DMS153 treated with DMSO at 0.1 percent for 48 hours (cell line): ENCODE measurements at regions not wholly inside any gene's neighbourhood (a gene's known extent, or its start where the extent isn't known, plus 50 kb on each side); places are given as distances from the start of the nearest gene placed in this dataset.
"Not testable (repeated sequence)": the region's sequence is repeated elsewhere in the genome, so short reads cannot be mapped to it uniquely, and the experiment has no call there.

ENCODE experiments used
- DNase-seq: peaks from one replicate; lab custom pipeline; 2025; ENCODE audit not compliant: unreplicated experiment; lab: John Stamatoyannopoulos, UW

DNA sequence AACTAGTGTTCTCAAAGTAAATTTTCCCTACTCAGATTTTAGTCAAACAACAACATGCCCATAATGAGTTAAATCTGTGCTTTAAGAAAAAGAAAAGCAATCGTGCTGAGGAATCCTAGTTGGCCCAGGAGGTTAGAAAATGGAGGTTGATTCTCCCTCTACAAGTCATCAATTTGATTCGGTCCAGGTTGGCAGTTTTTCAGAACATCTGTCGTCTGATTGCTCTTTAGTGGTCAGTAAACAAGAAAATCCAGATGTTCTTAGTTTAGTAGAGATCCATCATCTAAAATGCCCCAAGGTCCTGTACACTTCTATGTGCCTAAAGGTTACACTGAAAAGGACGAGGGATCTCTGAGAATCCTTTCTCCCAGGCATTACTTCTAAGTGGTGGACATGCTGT lies 659.2 kb downstream of the MTRR start:
- DNase-seq = no peak

DNA sequence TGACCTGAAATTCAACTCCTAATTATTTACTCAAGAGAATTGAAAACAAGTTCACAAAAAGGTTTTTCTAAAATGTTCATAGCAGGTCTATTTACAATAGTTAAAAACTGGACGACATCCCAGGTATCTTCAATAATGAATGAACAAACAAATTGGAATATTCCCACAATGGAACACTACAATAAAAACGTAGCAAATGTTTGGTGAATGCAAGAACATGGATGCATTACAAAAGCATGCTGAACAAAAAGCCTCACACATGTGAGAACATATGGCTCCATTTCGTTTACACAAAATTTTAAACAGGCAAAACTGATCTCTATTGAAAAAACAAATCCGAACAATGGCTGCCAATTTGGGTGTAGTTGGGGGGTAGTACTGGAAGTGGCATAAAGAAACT lies 669.9 kb downstream of the MTRR start:
- DNase-seq = peak; percentile 89

DNA sequence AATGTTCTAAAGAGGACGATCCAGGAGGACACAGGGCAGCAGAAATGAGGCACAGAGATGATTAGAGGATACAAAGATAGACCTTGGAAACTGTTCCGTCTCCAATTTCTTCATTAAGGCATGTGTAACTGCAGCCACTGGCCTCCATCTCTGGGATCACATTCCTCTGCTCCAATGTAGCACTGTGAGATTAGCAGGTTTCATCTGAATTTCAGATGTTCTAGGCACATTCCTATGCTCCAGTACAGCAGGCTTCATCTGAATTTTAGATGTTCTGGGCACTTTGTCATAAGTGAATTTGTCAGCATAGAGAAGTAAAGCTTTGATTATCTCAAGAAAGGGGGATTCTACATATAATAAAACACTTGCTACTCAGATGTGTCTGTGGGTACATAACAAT lies 671.4 kb downstream of the MTRR start:
- DNase-seq = no peak

DNA sequence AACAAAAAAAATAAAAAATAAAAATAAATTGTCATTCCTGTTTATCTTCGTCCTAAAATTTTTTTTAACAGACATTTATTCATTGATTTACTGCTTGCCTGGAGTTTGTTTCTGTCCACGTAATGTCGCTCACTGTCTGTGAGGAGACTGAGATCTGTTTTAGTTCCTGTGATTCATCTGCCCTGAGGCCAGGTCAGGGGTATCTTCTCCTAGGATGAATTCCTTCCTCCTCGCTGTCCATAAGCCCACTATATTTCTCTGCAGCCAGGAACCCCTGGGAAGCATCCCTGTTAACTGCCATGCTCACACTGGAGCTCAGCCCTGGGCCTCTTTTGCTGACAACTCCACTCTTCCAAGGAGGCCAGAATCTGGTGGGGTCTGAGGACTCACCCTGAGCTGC lies 682.0 kb downstream of the MTRR start:
- no peak for DNase-seq

DNA sequence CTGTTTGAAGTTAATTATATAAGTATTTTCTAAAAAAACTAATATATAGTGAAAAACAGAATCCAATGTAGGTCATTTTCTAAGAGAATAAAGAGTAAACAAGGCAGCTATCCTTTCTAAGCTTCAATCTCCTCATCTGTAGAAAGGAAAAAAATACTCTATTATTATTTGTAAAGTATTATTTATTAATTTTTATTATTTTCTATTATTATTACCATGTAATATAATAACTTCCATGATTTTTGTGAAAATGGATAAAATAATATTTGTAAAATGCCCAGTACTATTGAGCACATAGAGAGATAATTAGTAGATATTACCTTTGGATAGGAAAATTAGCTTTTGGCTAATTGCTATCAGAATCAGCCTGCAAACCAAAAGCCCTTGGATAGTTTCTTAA lies 684.4 kb downstream of the MTRR start:
- DNase-seq = no peak

DNA sequence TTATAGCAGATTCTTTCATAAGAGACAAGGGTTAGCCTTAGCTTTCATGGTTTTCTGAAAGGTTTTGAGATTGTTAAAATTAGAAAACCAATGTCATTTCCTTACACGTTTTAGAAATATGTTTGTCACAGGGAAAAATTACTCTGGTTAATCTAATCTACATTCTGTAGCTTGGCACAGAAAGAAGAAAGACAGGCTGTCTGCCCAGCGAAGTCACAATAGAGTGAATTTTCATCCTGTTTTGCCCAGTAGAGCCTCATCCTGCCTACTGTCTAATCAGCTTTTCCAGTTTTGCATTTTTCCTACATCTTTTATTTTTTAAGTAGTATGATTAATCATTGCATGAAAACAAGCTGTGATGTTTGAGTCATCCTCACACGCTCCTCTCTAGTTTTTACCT lies 688.8 kb downstream of the MTRR start:
- no peak for DNase-seq

DNA sequence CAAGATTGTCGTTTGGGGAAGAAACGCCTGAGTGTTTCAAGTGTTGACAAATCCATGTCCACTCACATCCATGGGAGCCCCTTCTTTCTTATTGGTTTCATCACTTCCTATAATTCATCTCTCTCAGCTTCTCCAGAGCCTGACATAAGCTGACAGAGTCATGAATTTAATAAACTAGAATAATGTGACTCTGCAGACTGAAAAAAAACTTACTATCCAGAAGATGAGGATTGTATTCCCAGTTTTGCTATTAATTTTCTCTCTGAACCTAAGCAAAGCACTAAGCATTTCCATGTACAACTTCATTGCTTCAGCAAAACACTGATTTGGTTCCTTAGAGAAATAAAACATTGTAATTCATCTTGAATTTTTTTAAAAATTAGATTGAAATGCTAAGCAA lies 691.8 kb downstream of the MTRR start:
- no peak for DNase-seq

DNA sequence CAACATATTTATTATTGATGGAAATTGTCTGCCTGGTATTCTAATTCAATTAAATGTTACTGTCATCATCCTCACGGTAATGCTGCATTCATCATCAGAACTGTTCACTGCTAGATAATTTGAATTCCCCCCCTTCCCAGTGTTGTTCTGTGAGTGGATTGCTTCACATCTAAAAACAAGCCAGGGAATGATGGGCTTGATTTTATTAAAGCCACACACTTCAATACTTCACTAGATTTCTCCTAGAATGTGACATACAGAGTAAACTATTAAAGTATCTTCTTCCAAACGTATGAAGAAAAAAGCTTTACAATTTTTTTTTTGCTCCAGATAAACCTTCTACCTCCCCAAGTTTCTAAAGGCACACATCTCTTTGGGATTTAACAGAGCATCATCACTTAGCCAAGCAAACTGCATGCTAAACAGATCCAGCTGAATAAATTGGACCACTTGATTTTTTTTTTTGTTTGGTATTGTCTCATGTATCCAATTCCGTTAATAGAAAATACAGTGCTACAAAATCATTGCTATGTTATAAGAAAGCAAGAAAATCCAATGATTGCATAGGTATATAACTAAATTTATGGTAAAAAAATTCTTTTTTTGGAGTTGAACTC lies 692.4 kb downstream of the MTRR start:
- DNase-seq = no peak

DNA sequence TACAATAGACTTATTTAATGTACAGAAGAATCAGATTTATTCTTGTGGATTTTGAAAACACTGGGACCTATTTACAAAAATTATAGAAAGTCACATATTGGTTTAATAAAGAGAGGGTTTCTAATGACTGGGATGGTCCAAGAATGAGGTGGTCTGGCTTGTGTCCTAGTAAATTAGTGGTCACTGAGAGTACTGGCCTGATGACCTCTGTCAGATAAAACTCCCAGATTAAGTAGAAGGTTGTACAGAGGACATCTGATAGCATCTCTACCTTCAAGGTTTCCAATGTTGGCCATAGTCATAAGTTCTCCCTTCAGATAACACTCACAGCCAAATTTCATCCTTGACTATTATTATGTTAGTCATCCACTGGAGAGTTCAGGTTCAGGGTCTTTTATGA lies 692.9 kb downstream of the MTRR start:
- no peak for DNase-seq

DNA sequence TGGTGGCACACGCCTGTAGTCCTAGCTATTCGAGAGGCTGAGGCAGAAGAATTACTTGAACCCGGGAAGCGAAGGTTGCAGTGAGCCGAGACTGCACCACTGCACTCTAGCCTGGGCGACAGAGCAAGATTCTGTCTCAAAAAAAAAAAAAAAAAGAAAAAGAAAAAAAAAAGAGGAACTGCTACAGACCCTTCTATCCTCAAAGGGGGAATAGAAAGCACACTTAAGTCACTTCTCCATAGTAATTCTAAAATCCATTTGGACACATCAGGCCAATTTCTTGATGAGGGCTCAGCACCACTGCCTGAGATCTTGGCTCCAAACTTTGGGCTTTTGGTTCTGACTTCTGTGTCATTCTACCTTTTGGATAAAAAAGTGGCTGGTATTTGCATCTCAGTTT lies 694.6 kb downstream of the MTRR start:
- DNase-seq = not testable (repeated sequence)

DNA sequence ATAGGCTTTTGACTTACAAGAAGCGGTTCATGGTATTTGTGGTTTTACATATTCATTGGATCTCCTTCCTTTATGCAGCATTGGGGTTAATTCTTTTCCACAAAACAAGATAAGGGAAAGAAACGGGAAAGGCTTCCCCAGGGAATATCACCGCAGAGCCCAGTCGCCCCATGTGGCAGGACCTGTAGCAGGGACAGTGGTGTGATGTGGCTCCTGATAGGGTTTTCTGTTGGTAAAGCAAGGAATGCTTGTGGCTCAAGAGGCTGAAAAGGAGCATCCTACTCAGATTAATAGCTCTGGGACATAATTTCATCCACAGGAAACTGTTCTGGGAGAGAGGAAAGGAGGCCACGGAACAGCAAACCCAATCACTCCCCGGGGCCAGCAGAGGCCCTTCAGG lies 699.9 kb downstream of the MTRR start:
- no peak for DNase-seq

DNA sequence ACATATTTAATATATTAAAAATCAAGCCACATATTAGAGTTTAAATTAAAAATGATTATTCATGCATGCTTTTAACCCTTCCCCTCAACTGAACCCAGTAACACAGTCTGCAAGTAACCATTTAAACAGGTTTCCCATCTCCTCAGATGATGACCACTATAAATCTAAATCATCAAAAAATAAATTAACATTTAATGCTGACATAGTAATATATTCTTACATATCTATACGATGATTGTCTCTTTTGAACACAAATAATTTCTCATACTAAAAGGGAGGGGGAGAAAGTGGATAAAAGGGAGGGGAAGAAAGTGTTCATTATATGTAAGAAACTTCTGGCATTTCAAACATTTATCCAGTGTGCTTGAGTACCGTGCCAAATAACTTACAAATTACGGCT lies 701.6 kb downstream of the MTRR start:
- no peak for DNase-seq

DNA sequence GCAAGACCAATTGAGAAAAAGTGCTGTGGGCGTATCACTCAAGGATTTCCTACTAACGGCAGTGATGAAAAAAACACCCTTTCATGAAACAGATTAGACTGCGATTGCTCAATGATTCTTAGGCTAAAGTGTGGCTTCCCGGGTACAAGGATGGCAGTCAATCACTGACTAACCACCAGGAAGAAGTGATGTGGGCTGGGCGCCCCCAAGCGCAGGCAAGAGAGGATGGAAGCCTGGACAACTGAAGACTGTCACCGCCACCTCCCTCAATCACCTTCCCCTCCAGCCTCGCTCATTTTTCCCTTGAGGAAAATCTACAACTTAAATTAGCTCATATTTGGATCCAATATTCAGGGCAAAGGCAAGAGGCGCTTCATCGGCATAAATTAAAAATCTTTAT lies 707.2 kb downstream of the MTRR start:
- no peak for DNase-seq

DNA sequence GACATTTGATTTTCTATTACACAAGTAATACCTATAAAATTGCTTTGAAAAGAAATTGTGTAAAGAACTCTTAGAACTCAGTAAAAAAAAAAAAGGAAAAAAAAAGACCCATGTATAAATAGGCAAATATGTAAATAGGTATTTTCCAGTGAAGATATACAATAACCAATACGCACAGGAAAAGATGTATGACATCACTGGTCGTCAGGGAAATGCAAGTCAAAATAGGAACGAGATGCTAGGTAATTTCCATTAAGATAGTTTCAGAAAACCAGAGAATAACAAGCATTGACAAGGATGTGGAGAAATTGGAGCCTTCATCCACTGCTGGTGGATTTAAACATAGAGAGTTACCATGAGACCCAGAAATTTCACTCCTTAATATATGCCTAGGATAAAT lies 708.8 kb downstream of the MTRR start:
- DNase-seq = no peak

DNA sequence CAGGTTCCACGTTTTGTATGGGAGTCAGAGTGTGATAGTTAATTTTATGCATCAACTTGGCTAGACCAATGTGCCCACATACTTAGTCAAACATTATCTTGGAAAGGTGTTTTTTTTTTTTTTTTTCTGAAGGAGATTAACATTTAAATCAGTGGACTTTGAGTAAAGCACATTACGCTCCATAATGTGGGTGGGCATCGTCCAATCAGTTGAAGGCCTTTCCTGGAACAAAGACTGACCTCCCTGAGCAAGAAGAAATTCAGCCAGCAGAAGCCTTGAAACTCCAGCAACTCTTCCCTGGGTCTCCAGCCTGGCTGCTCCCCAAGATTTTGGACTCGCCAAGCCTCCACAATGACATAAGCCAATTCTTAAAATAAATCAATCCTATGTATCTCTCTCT lies 711.4 kb downstream of the MTRR start:
- DNase-seq = no peak

DNA sequence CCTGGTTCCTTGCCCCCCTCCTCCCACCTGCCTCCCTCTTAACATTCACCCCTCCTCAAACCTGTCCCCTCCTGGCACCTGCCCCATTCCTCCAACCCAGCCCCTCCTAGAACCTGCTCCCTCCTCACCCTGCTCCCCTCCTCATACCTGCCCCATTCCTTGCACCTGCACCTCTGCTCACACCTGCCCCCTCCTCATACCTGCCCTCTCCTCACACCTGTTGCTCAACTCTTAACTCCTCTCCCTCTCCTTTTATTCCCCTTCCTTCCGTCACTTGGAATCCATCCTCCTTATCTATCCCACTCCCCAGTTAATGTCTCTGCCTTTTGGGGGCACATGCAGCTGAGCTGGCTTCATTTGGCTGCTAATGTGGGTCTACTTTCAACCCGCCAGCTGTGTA lies 712.1 kb downstream of the MTRR start:
- no peak for DNase-seq

DNA sequence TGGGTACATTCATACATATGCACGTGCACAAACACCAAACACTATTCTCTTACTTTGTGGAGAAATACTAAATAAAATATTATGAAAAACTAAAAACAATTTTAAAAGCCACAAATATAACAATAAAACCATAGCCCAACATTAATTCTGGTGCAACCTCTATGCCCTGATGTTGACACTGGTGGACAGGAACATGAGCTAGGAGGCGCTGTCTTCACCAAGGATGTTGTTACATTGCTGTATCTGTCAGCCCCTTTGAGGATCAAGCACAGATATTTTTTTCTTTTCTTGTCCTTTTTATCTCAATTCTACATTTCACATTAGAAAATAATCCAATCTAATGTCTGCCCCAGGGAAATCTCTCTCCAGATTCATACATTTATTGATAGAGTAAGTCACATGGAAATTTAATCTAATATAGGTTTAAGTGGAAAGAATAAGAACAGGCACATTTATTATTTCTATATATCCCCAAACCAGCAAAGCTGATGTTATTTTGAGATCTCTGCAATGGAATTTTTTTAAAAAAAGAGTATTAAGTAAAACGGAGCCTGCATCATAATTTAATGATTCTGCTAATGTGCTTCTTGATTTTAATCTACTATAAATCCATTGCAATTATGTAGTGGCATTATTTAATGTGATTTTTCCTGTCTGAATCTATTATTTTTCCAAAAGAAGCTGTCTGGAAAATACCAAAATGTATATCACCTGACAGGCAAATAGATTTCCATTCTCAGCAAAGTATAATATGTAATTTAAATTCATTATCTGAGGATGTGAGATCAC lies 716.5 kb downstream of the MTRR start:
- DNase-seq = no peak

DNA sequence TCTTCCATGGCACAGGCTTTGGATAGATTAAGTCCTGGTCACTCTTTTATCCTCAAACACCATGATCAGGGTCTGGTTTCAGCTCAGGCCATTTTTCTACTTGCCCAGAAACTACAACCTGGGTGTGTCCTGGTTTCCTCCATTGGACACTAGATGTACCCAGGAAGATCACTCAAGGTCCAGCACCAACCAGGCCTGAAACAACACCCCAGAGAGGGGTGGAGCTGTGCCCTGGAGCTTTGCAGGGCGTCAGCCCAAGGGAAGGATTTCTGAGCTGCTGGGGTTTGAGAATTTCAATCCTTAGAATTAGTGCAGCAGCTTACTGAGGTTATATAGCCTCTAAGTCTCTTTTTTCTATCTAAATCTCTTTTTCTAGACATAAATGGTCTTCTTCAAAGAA lies 722.0 kb downstream of the MTRR start:
- no peak for DNase-seq

DNA sequence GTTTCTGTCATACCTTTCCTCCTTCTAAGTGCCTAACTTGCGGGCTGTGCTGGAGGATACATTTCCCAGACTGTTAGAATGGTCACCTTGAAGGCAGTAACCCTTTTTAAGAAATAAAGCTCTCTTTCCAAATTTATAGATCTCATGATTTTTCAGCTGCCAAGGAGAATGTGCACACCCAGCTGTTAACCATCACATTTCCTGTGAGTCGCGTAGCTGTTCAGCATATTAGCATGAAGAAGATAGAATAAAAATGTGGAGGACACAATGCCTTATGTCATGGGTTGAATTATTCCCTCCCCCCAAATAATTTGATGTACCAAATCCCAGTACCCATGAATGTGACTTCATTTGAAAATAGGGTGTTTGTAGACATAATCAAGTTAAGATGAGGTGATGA lies 729.4 kb downstream of the MTRR start:
- DNase-seq = no peak

DNA sequence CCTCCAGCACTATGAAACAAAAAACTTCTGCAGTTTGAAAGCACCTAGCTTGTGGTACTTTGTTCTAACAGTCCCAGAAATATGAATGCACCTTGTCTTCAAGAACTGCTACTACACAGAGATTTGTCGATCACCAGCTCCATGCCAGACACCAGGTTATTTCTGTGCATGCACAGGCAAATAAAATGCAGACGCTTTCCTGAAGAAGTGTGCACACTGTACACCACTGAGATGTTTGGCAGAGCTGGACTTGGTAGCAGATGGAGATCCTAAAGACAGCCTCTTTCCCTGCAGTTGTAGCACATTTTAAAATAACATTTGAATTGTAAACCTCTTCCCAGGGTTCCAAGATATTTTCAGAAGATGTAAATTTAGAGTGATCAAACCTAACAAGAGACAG lies 730.0 kb downstream of the MTRR start:
- DNase-seq = no peak

DNA sequence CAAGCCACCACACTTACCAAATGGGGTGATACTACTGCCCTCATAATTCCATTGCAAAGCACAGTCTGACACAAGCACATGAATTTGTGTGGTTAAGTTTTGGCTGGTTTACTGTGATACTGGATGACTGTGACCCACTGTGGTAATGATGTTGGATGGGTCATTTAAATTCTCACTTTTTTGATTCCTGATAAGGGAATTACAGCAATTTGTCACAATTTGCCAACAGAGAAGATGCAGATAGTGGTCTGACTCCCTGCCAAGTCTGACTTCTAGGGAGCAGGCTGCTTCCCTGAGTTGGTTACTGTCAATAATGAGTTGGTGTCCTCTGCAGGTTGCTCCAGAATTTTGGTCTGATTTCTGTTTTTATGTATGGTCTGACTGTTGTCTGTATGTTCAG lies 731.9 kb downstream of the MTRR start:
- DNase-seq = no peak

DNA sequence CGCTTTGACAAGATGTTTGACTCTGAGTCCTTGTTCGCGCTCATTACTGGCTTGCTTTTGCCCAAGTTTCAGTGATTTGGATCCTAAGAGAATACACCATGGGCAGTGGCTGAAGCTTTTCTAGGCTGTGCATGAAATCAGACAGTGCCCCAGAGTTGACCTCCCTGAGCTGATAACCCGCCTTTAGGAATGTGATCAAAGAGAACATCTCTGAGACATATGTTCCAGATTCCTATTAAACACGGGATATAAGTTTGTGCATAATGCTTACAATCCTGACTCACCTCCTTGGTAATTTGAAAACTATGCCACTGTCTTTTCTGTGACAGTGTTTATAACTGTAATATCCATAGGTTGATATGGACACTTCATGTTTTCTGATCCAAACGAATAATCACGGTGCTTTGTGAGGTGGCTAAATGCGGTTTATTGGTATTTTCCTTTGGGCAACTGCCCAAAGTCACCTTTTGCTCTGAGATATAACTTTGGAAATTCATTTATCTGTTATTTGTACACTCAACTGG lies 732.9 kb downstream of the MTRR start:
- DNase-seq = no peak

DNA sequence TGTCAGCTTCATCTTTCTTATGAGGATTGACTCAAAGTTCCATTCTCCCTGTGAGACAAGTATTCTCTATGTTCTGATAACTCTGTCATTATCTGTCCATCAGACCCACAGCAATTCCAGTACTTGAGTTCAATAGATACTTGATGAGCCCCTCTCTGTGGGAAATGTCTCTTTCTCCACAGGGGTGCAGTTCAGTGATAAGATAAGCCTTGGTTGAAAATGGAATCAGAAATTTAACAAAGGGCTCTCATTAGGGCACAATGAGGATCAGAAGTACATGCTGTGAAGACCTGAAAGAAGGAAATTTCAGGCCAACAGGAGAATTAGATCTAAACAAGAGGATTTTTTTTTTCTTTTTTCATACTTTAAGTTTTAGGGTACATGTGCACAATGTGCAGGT lies 737.3 kb downstream of the MTRR start:
- DNase-seq = no peak
